Glomerular visceral epithelial cell (primary cell): ENCODE measurements at regions not wholly inside any gene's neighbourhood (a gene's known extent, or its start where the extent isn't known, plus 50 kb on each side); places are given as distances from the start of the nearest gene placed in this dataset.
"Not testable (repeated sequence)": the region's sequence is repeated elsewhere in the genome, so short reads cannot be mapped to it uniquely, and the experiment has no call there.

ENCODE experiments used
- DNase-seq: peaks from one replicate; pipeline ENCODE4 v3.0.0-alpha.2; 2016; ENCODE audit errors: extremely low spot score

DNA sequence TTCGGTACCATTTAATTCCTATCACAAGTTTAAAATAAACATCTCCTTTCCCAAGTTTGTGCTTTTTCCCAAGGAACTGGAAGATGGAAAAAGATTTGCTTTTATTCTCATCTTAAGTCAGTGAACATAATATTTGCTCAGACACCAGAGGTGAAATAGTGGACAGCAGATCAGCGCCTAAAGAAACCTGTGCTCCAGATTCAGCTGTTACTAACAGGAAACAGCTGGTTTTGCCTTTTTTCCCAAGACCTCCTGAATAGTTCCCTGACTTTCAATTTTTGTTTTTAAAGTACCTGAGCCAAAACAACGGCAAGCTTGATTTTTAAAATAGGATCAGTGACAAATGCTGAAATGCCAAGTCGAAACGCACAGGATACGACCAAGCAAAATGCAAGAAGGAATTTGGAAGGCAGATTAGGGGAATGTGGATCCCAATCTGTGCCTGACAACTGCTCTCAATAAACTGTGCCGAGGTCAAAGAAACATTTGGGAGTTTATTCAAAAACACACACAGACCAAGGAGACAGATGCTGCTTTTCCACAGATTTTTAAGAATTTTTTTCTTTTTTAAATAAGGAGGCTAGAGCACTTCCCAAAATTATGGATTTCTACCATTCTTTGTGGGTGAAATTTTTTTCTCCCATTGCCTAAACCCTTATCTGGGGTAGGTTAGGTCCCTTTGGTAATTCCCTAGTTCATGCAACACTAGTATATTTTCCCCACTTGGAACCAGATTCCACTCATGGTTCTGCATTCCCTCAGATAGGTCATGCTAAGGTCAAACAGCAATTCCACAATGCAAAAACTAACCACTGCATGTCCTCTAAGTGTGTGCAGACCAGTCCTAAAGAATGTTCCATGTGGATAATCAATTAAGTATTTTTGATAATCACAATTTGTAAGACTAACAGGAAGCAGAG lies 121.5 kb upstream of the PDE1A start:
- no peak for DNase-seq

DNA sequence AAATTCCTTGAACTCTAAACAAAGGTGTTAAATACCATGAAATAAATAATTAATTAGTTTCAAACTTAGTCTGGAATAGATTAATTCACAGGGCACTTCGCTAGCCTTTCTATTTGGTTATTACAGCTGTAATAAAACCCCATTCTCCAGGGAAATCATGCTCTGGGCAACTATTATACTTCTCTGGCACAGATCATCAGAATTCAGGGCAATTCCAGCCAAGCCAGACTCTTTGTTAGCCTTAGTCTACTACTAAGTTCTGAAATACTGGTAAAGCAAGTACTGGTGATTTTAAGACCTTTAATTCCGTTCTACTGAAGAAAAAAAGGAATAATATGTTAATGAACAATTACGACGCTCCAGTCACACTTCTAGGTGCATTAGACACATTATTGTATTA lies 123.4 kb upstream of the PDE1A start:
- DNase-seq, result no peak

DNA sequence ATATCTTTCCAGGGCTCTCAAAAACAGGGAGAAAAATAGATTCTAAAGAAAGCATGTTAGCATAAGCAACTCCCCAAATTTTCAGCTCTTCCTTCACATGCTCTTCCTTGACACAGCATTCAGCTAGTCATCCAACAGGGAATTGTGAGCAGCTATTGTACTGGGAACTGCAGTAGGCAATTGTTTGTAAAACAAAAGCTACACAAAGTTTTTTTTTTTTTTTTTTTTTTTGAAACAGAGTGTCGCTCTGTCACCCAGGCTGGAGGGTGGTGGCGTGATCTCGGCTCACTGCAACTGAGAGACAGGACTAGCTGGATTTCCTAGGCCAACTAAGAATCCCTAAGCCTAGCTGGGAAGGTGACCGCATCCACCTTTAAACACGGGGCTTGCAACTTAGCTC lies 125.4 kb upstream of the PDE1A start:
- DNase-seq, result not testable (repeated sequence)

DNA sequence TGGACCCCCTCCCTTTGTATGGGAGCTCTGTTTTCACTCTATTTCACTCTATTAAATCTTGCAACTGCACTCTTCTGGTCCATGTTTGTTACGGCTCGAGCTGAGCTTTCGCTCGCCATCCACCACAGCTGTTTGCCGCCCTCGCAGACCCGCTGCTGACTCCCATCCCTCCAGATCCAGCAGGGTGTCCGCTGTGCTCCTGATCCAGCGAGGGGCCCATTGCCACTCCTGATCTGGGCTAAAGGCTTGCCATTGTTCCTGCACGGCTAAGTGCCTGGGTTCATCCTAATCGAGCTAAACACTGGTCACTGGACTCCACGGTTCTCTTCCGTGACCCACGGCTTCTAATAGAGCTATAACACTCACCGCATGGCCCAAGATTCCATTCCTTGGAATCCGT lies 125.9 kb upstream of the PDE1A start:
- not testable (repeated sequence) for DNase-seq

DNA sequence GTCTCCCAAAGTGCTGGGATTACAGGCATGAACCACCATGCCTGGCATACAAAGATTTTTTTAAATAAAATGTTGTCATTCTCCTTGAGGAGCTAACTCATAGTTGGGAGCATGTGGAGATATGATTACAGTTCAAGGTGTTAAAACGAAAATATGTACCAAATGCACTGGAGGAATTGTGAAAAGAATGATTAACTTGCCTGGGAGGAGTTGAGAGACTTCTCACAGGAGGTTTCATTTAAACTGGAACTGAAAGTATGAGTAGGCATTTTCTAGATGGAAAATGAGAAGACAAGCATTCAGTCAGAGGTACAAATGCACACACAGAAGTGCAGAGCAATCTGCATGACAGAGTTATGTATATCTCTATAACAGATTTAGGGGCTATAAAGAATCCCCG lies 126.6 kb upstream of the PDE1A start:
- DNase-seq, result peak; percentile 17

DNA sequence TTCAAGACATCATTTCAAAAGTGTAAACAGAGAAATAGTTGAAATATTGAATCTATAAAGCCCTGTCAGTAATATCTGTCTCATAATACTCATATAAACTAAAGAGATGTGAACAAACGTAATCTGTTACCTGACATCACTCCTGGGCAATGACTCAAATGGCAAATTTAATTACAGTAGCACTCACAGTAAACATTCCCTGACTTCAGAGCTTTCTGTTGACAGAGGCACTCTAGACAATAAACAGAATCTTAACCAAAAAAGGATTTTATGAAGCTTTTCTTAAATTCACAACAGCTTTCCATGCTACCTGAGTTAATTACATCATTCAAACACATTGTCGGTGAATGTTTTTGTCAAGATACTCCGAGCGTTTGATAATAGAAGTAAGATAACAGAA lies 128.1 kb upstream of the PDE1A start:
- no peak for DNase-seq

DNA sequence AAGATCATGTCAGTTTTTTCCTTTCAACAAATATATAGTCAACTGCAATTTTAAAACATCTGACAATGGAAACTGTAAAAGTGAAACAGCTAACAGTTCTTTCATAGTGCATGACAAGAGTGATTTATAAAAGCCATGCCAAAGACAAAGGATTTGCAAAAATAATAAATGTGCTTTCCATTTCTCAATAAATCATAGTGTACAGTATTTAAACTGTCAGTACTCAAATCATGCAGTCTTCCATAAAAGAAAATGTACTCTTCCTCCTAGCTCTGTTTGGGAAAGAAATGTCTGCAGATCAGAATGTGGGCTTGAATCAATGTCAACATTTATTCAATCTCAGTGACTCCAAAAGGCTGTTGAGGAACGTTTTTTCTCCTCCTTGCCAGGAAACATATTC lies 131.7 kb upstream of the PDE1A start:
- no peak for DNase-seq

DNA sequence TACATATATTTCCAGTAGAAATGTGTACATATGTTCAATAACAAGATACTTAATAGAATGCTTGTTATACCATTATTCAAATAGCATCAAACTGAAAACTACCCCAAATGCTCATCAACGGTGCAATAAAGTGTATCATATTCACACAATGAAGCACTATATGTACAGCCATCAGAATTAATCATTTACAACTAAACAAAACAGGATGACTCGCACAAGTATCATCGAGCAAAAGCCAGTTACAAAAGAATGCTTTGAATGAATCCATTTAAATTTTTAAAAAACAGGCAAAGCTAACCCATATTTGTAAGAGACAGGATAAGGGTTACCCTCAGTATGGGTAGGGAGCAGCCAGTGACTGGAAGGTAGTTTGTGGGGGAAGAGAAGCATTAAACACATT lies 132.8 kb upstream of the PDE1A start:
- no peak for DNase-seq

DNA sequence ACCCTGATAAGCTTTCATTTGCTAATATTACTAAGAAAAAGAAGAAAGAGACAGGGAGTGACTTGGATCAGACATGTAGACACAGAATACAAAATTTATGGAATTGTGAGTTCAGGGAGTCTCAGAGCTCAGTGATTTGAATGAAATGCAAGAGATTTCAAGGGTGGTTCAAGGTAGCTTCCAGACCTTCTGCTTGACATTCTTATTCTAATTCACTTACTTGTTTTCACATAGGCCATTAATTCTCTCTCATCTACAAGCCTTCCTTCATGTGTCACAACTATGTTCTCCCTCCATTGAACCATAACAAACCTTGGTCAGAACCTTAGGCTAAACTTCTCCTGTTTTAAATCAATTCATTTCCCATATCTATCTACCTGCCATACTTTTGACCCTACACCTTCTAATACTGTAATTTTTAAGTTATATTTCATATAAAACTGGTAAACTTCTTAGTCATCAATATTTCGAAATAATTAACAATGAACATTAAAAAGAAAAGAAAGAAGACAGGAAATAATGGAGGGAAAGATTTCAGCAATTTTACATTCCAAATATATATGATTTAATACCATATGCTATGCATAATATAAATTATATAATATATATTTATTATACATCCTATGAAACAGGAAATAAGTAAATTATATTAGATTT lies 139.2 kb upstream of the PDE1A start:
- no peak for DNase-seq

DNA sequence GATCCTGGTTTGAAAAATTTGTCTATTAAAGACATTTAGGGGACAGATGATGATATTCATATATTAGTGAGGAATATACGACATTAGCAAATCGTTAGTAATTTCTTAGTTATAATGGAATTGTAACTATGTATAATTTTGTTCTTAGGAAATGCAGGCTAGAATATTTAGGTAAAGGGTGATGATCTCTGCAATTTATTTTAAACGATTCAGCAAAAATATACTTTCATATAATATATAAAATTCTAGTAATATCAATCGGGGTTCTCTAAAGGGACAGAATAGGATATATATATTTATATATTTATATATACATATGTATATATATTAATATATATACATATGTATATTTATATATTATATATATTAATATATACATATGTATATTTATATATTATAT lies 142.5 kb upstream of the DNAJC10 start:
- no peak for DNase-seq

DNA sequence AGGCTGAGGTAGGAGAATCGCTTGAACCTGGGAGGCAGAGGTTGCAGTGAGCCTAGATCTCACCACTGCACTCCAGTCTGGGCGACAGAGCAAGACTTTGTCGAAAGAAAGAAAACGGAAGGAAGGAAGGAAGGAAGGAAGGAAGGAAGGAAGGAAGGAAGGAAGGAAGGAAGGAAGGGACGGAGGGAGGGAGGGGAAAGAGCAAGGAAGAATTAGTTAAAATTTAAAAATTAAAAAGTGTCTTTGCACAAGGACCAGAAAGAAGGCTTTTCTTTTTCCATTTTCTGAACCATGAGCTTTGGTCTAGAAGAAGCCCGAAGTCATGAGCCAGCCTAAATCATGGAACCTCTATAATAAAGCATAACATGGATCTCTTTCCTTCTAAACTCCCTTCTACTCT lies 138.2 kb upstream of the DNAJC10 start:
- DNase-seq, result no peak

DNA sequence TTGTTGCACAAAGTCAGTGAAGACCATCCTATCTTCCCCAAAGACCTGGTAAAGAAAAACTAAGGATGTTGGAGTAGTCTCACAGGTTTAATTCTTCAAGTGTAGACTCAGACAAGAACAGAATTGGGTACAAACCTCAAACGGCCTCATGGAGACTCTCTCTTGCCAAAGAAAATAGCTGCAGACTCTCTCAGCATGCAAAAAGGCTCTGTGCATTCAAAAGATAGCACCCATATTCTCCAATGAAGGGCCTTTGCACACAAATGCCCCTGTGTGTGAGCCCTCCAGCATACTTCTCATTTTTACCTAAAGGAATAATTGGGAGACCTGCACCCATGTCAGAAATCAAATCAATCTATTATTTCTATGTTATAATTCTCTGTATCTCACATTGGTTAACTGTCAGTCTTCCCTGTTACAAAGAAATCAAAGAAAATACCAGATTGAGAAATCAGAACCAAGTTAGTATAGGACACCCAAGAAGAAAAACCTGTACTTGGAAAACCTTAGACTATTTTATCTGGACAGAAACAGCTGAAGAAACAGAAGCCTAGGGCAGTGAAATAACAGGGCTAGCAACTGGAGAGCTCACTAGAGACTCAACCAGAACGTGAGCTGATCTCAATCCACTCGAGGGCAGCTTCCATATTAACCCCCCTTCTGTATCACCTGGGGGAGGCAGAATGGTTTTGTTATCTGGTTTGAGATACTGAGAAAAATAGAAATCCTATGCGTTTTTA lies 134.7 kb upstream of the DNAJC10 start:
- no peak for DNase-seq

DNA sequence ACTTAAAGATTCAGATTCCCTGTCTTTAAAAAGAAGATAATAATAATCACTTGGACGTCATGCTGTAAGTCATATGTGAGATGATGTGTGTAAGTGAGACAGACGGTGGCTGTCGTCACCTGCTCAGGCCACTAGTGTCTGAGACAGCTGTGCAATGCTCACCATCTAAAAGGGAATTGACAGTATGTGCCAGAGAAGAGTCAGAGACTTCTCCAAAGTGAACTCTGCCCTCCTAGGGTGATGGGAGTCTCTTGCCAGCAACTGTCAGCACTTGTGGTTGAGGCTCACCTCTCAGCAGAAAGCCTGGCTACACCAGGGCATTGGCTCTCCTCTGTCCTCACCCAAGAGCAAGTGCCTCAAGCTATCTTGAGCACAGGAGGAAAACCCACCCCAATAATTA lies 131.6 kb upstream of the DNAJC10 start:
- DNase-seq, result no peak

DNA sequence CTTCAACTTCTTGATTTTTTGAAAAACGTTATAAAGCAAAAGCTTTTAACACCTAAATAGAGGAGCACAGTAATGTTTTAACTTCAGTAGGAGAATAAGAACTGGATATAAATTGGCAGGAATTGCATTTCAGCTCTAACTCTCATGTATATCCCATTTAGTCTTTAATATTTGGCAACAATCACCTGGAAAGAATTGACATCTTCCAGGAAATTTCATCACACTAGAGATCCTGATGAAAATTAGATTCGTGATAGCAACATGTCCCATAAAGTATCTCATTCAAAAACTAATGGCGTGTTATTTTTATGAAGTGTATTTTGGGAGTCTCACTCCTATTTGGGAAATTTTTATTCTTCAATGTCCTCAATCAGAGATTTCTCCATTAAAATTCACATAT lies 131.1 kb upstream of the DNAJC10 start:
- DNase-seq, result no peak

DNA sequence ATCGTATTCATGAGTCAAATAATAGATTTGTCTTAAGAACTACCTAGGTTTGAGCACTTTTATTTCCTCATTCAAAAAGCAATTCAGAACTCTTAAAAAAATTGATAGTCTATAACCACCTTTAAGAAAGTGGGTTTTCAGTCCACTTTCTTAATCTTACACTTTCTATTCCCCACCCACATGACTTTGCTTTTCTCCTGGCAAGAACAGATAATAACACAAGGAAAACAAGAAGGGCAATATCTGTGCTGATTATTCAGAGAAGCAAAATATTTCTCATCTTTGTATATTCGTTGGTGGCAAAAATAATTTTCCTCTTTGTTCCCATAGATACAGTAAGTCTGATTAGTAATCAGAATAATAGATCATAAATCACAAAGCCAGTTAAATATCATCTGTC lies 130.6 kb upstream of the DNAJC10 start:
- DNase-seq, result no peak

DNA sequence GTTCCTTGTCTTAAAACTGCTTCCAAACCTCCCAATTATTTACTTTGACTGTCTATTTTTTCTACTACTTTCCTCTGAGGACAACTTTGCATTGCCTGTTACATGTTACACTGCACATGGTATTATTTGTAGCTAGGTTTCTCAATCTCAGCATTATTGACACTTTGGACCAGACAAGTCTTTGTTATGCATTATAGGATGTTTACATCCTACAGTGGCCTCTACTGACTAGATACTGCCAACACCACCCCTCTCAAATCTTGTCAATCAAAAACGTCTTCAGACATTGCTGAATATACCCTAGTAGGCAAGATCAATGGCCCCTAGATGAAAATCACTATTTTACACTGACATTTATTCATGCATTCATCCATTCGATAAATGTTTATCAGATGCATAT lies 129.6 kb upstream of the DNAJC10 start:
- DNase-seq, result no peak

DNA sequence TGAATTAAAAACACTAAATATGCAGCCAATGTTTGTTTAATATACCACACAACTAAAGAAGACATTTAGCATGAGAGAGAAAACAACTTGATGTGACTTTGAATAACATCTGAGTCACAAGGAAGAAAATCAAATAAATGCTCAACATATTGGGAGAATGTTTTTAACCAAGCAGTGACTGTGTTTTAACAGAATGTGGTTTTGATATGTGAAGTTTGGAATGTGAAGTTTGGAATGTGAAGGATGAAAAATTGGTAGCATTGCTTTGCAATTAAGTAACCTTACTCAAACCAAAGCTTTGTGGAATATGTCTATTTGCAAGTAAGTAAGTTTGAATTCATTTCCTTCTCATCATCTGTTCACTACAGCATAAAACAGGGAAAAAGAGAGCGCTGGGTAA lies 128.2 kb upstream of the DNAJC10 start:
- peak; percentile 85 for DNase-seq

DNA sequence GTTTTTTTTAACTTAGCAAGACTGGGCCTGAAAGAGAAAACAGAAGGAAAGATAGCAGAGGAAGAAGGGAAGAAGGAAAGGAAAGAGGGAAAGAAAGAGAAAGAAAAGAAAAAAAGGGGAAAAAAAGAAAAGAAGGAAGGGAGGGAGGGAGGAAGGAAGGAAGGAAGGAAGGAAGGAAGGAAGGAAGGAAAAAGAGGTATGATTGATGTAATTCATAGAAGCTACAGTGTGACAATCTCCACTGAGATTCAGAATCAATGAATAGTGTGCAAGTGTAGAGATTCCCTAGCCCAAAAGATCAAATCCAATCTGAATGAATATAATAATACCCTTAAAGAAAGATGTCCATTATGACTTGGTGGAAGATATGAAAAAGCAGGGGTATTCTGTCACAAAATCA lies 126.9 kb upstream of the DNAJC10 start:
- no peak for DNase-seq

DNA sequence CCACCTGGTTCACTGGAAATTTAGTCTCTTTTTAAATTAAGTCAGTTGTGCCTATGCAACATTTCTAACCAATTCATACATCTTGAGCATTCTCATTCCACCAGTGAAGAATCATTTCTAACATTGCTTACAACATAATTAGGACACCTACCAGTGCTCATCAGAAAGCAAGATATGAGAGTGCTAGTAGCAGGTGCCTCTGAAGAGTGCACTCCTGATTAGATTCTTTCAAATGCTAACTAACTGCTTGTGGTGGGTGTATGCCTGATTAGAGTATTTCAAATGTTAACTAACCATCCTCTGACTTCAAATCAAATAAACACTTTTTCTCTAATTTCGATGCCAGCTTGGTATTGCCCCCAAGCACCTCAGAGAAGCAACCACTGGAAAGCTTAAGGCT lies 124.3 kb upstream of the DNAJC10 start:
- DNase-seq, result no peak

DNA sequence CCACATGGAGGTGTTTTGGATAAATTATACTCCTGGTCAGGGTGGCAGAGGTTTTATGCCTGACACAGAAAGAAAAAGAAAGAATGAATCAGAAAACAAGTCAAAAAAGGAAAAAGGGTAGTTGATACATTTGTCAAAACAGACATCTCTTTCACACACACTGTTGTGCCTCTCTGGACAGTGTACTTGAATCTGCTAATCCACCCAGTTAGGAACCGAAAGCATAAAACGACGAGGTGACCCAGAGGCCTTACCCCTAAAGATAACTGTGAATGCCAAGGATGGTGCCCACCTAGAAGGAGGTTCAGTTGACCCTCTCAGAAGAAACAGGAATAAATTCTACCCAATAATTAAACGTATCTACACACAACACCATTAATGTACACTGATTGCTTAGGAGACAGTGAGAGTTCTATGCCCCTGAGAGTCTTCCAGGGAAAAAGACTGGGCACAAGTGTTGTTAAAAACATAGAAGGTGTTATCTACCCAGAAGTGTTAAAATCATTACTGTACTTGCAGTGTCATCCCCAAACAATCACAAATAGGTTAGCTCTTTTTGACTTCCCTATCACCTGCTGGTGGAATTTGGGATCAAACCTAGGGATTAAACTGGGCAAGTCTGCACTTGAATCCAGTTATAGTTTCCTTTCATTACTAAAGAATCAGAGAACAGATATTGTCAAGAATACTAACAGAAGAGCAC lies 123.2 kb upstream of the DNAJC10 start:
- DNase-seq, result peak; percentile 8

DNA sequence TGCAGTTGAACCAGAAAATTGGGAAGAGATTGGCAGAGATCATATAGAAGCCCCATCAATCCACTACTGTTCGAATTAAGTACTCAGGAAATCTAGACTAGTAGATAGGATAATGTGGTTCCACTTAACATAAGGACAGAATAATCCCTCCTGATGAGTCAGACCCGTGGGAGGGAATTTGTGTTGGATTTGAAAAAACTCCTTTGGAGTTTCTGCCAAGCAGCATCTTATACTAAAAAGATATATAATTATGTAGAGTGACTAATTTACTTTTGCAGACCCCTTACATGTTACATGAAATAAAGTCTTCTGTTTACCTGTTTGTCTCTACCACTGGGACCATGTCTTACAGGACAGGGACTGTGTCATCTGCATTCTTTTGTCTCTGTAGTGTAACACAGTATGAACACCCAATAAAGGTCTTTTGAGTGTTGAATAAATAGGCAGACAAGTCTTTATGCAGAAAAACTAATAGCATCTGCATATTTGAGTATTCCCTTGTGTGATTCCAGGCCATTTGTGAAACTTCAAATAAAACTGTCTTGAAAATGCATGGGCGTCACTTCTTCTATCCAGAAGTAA lies 122.6 kb upstream of the DNAJC10 start:
- DNase-seq, result peak; percentile 38

DNA sequence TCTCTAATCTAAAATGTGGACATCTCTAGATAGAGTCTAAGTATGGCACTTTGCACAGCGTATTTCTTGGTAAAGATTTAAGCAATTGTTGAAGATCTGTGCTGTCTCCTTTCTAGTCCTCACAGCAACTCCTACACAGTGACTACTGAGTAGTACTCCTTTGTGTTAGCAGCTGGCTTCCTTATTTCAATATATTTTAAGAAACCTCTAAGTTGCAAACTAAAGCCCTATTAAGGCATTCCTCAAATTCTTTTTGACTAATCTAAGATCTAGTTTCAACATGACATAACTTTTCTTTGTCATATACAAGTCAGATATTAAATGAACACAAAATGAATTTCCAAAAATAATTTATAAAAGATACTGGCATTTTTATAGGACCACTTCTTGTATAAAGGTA lies 121.8 kb upstream of the DNAJC10 start:
- DNase-seq, result peak; percentile 8
